ENCODE measurements at regions not wholly inside any gene's neighbourhood (a gene's known extent, or its start where the extent isn't known, plus 50 kb on each side); places are given as distances from the start of the nearest gene placed in this dataset.

- ChIA-PET CTCF (no interaction called here), POLR2A (no interaction called here)
- Histone ChIP-seq H3K4me1 (ENCODE audit: control insufficient read depth in 1 of 2, insufficient read depth in 2 of 2, low read depth in 1 of 2, low read length in 1 of 2) (peaks cover 0 to 3% of the 10 kb centered on the region in 2 experiments; a peak in 2 of 4 replicates), H3K79me2 (ENCODE audit: insufficient read depth) (no peaks in the 10 kb centered on the region), H3K9me2 (no peaks in the 10 kb centered on the region), H3K36me3 (replicated peaks in 1 of 2; ENCODE audit: control insufficient read depth in 1 of 2, insufficient read depth in 2 of 2, low read length in 1 of 2) (no peaks in the 10 kb centered on the region), H3K27ac (ENCODE audit: low read depth in 2 of 2, low read length in 1 of 2) (no peak overlapping the region), H3K4me2 (no peak overlapping the region), H3K4me3 (ENCODE audit: low read depth in 2 of 2, low read length in 1 of 2) (no peak overlapping the region), H2AFZ (ENCODE audit: low read depth) (no peak overlapping the region), H3K27me3 (ENCODE audit: insufficient read depth) (no peaks in the 10 kb centered on the region; the same call in 1 of the 2 replicates), H3F3A (replicated peaks; ENCODE audit: insufficient read depth) (no peaks in the 10 kb centered on the region), H4K20me1 (ENCODE audit: insufficient read depth) (no peaks in the 10 kb centered on the region), H3K9me3 (no peaks in the 10 kb centered on the region), H3K9ac (no peak overlapping the region)
- DNase-seq = no peak
- TF ChIP-seq MXI1 (IDR thresholded peaks at IDR 0.05; ENCODE audit: low read depth, low read length) = no peak
- no peak for TF ChIP-seq IRF3 (IDR thresholded peaks at IDR 0.05; ENCODE audit: low read depth, low read length)
- TF ChIP-seq, protein P1, sequence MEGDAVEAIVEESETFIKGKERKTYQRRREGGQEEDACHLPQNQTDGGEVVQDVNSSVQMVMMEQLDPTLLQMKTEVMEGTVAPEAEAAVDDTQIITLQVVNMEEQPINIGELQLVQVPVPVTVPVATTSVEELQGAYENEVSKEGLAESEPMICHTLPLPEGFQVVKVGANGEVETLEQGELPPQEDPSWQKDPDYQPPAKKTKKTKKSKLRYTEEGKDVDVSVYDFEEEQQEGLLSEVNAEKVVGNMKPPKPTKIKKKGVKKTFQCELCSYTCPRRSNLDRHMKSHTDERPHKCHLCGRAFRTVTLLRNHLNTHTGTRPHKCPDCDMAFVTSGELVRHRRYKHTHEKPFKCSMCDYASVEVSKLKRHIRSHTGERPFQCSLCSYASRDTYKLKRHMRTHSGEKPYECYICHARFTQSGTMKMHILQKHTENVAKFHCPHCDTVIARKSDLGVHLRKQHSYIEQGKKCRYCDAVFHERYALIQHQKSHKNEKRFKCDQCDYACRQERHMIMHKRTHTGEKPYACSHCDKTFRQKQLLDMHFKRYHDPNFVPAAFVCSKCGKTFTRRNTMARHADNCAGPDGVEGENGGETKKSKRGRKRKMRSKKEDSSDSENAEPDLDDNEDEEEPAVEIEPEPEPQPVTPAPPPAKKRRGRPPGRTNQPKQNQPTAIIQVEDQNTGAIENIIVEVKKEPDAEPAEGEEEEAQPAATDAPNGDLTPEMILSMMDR (IDR thresholded peaks at IDR 0.05) = no peak
- no peak for TF ChIP-seq EP300 (IDR thresholded peaks at IDR 0.05; ENCODE audit: borderline replicate concordance in 1 of 2, low read depth in 1 of 2, low read length in 1 of 2)
- TF ChIP-seq GABPA (IDR thresholded peaks at IDR 0.05; ENCODE audit: low read depth) = no peak
- TF ChIP-seq RAD21 (IDR thresholded peaks at IDR 0.05; ENCODE audit: low read length) = no peak
- TF ChIP-seq, protein P2, sequence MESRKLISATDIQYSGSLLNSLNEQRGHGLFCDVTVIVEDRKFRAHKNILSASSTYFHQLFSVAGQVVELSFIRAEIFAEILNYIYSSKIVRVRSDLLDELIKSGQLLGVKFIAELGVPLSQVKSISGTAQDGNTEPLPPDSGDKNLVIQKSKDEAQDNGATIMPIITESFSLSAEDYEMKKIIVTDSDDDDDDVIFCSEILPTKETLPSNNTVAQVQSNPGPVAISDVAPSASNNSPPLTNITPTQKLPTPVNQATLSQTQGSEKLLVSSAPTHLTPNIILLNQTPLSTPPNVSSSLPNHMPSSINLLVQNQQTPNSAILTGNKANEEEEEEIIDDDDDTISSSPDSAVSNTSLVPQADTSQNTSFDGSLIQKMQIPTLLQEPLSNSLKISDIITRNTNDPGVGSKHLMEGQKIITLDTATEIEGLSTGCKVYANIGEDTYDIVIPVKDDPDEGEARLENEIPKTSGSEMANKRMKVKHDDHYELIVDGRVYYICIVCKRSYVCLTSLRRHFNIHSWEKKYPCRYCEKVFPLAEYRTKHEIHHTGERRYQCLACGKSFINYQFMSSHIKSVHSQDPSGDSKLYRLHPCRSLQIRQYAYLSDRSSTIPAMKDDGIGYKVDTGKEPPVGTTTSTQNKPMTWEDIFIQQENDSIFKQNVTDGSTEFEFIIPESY (IDR thresholded peaks at IDR 0.05; ENCODE audit: borderline replicate concordance, low read depth) = no peak
- no peak for TF ChIP-seq RCOR1 (IDR thresholded peaks at IDR 0.05; ENCODE audit: low read length)
- TF ChIP-seq, protein P3, sequence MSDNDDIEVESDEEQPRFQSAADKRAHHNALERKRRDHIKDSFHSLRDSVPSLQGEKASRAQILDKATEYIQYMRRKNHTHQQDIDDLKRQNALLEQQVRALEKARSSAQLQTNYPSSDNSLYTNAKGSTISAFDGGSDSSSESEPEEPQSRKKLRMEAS (IDR thresholded peaks at IDR 0.05; ENCODE audit: low read depth) = no peak
- TF ChIP-seq TEAD4 (IDR thresholded peaks at IDR 0.05; ENCODE audit: borderline replicate concordance, insufficient read depth) = no peak
- TF ChIP-seq, protein P4, sequence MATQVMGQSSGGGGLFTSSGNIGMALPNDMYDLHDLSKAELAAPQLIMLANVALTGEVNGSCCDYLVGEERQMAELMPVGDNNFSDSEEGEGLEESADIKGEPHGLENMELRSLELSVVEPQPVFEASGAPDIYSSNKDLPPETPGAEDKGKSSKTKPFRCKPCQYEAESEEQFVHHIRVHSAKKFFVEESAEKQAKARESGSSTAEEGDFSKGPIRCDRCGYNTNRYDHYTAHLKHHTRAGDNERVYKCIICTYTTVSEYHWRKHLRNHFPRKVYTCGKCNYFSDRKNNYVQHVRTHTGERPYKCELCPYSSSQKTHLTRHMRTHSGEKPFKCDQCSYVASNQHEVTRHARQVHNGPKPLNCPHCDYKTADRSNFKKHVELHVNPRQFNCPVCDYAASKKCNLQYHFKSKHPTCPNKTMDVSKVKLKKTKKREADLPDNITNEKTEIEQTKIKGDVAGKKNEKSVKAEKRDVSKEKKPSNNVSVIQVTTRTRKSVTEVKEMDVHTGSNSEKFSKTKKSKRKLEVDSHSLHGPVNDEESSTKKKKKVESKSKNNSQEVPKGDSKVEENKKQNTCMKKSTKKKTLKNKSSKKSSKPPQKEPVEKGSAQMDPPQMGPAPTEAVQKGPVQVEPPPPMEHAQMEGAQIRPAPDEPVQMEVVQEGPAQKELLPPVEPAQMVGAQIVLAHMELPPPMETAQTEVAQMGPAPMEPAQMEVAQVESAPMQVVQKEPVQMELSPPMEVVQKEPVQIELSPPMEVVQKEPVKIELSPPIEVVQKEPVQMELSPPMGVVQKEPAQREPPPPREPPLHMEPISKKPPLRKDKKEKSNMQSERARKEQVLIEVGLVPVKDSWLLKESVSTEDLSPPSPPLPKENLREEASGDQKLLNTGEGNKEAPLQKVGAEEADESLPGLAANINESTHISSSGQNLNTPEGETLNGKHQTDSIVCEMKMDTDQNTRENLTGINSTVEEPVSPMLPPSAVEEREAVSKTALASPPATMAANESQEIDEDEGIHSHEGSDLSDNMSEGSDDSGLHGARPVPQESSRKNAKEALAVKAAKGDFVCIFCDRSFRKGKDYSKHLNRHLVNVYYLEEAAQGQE (IDR thresholded peaks at IDR 0.05; ENCODE audit: low read depth, low read length) = no peak
- TF ChIP-seq NFIC (IDR thresholded peaks at IDR 0.05; ENCODE audit: borderline replicate concordance) = no peak
- no peak for TF ChIP-seq EZH2phosphoT487 (IDR thresholded peaks at IDR 0.05; ENCODE audit: borderline replicate concordance, low read depth)
- 25% methylated on average over 1 of the region's 1 CpG for WGBS (ENCODE audit: low lambda C conversion rate)
Observed at GRCh38 chr6:106889692-106890091, 84.8 kb downstream of the CD24 start.
